Suppressor macrophage (primary cell): ENCODE measurements at regions not wholly inside any gene's neighbourhood (a gene's known extent, or its start where the extent isn't known, plus 50 kb on each side); places are given as distances from the start of the nearest gene placed in this dataset.

Experiments used
- DNase-seq, 4 experiments: peaks; one replicate each; pipeline ENCODE4 v3.0.0-alpha.2; 2020 to 2022

DNA sequence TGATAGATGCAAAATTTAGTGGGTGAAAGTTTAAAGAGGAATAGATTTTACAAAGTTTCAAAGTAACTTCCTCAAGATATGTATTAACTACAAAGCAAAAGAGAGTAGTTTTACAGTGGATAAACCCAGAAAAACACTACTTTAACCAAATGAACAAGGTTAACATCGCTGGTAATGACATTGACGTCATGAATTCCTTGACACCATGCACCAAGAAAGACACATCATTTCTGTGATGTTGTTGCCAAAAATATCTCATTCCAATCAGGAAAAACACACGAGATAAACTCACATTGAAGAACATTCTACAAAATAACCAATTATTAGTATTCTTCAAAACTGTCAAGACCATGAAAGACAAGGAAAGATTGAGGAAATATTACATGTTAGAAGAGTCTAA, 605.6 kb upstream of the SETBP1 start:
- DNase-seq, result no peak

DNA sequence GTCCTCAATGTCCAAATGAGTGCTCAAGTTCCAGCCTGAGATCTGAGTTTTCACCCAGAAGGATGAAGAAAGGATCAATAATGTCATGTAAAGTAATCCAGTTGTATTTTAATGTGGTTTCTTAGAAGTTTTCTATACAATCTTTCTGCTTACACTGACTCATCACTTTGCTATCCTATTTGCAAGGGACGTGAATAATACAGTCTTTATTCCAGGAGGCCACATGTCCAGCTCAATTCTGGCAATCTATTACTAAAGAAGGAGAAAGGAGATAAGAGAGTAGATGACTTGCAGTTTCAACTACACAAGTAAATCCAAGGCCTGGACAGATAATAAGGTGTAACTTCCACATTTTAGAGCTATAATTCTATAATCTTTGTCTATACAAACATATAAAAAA, 601.1 kb upstream of the SETBP1 start:
- no peak for DNase-seq

DNA sequence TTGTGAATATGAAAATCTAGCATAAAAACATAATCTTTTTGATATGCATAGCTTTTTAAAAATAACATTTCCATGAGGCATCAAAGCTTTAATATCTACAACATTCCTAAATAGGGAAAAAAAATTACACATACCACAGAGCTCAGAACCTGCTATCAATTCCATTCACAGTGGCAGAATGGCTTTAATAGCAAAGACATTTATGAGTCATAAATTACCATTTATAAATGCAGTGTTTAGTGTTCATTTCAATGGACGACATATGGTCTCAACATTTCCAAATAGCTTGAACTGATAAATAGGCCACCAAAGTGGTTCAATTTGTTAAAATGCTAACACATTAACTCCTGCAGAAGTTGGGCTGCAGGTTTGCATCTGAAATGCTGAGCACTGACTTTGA, 600.6 kb upstream of the SETBP1 start:
- DNase-seq, result no peak

DNA sequence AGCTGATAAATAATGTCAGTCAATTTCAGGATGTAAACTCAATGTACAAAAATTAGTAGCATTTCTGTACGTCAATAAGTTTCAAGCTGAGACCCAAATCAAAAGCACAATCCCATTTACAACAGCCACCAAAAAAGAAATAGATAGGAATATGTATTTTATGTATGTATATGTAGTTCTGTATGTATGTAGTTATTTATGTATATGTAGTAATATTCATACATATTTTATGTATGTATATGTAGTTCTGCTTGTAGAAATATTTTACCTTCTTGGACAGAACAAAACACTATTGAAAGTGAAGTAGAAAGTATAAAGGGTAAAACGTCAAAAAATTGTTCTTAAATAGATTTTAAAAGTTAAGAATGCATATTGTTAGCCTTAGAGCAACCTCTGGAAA, 591.0 kb upstream of the SETBP1 start:
- no peak for DNase-seq

DNA sequence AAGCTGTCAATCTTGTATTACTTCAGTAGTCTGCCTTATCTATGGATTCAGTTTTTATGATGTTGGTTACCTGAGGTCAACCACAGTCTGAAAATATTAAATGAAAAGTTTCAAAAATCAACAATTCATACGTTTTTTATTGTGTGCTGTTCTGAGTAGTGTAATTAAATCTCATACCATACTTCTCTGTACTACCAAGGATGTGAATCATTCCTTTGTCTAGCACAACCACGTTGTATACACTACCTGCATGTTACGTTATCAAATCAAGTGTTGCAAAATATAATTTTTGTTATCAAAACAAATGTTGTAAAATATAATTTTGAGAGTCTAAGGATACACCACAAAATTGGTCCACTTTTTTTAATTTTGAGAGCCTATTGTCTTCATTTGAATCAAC, 590.2 kb upstream of the SETBP1 start:
- no peak for DNase-seq

DNA sequence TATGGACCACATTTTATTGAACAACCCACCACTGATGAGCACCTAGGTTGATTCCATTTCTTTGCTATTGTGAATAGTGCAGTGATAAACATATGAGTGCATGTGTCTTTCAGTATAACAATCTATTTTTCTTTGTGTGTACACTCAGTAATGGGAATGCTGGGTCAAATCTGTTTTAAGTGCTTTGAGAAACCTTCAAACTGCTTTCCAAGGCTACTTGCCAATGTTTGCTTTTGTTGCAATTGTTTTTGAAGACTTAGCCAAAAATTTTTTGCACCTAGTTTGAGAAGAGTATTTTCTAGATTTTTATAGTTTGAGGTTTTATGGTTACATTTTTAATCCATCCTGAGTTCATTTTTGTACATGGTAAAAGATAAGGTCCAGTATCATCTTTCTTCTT, 587.4 kb upstream of the SETBP1 start:
- DNase-seq, result no peak

DNA sequence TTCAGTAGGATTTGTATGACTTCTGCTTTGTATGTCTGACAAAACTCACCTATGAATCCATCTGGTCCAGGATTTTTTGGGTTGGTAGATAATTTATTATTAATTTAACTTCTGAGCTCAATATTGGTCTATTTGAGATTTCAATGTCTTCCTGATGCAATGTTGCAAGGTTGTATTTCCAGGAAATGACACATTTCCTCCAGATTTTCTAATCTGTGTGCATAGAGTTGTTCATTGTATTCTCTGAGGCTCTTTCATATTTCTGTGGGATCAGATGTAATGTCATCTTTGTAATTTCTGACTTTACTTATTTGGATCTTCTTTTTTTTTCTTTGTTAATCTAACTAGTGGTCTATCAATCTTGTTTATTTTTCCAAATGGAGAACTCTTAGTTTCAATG, 584.7 kb upstream of the SETBP1 start:
- no peak for DNase-seq

DNA sequence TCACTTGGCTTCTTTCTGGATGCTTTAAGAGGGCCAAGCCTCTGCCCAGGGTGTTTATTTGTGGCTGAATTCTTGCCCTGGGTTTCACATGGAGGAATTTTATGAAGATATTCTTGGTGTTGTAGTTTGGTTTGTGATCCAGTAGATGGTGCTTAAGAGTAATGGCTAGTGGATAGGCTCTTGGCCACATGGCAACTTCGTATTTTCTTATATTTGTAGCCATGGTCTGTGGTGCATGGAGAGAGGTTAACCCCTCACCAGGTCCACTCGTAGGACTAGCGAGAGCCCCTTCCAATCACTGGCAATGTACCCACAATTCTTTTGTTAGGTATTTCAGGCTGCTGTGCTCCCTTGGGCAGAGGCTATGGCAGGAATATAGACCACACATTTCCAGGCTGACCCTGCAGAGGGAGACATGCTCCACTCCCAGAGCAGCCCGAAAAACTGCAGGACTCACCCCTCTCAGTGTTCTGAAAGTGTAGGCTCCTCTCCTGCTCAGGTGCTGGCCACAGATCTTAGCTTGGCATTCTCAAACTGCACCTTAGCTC, 582.1 kb upstream of the SETBP1 start:
- DNase-seq, result peak in 3 of 4 experiments; percentile 10 to 17 (median 13)

DNA sequence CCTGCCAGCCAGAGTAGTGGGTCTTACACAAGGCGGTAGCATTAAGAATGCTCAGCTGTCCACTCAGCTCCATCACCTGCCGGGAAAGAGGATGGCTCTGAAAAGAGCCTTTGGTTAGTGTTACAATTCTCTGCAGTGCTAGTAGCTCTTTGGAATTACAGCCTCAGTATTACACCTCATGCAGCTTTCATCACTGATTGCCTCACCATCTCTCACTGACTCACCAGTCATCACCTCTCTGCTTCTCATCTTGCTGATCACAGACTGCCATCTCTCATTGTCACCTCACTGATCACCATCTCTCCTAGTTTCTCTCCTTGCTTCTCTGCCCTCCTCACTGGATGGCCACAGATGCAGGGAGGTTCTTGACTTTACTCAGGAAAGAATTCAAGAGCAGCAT, 573.5 kb upstream of the SETBP1 start:
- no peak for DNase-seq

DNA sequence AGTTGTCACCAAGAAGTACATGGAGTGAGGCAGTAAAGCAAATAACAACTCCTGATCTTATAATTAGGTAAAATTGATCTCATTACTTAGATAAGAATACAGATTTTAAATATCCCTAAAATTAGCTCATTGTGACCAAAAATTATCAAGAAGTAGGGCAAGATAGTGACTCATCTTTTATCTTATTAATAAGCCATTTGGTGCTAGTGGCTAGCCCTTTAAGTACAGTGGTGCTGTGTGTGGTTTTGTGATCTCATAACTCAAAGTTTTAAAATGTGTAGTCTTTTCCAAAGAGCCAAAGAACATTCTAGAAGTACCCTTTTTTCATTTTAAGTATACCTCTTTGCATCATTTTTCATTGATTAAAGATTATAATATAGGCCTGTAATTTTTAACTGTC, 569.4 kb upstream of the SETBP1 start:
- no peak for DNase-seq

DNA sequence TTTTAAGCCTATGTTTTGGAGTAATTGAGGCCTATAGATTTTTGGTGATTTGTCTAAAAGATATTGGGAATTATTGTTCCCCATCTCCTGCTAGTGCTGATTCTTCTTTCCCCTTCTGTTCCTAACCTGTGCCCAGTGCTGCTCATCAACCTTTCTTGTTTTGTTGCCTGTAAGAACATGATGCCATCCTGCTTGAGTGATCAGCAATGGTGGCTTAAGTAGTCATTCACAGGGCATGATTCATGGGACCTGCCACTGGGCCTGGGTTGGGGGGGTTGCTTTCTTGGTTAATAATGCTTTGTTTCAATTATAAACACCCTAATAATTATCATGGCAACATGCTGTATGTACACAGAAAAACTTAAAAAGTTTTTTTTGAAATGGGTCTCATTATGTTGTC, 562.9 kb upstream of the SETBP1 start:
- no peak for DNase-seq

DNA sequence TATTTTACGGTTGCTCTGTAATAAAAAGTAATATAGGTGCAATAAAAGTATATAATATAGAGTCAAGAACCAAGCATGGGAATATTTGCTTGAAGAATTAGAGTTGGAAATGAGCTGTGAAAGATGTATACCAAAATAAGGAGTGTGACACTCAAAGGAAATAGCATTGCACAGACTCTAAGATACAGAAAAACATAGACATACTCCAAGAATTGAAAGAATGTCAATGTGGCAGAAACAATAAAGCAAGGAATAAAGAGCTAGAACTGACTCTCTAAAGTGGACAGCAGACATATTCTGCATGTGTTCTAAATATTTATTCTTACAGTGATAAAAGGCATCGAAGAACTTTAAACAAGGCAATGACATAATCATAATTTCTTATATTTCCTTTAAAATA, 561.1 kb upstream of the SETBP1 start:
- no peak for DNase-seq

DNA sequence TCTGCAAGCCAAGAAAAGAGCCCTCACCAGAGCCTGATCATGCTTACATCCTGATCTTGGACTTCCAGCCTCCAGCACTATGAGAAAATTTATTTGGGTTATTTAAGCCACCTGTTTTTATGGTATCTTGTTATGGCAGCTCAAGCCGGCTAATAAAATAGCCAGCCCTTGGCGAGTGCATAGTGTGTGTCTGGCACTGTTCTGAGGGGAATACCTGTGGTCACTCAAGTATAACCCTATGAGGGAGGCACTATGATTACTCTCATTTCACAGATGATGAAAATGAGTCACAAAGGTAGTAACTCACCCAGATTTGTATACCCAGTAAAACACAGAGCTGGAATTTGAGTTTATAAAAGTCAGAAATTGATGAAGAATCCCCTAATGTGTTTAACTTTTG, 556.9 kb upstream of the SETBP1 start:
- no peak for DNase-seq

DNA sequence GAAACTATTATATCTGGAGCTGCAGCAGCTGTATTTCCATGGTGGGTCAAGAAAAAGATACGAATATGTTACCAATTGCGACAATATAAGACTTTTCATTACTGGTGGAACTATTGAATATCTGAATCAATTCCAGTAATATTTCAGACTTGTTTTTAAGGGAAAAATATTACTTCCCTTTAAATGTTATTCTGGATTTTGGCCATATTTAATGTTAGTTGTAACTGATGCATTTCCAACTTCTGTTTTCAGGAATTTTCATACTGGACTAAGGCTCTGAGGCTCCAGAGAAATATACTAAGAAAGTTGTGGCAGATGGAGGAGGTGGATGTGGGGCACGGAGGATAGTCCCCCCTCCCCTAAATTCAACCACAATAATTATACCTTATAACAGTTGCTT, 555.2 kb upstream of the SETBP1 start:
- no peak for DNase-seq

DNA sequence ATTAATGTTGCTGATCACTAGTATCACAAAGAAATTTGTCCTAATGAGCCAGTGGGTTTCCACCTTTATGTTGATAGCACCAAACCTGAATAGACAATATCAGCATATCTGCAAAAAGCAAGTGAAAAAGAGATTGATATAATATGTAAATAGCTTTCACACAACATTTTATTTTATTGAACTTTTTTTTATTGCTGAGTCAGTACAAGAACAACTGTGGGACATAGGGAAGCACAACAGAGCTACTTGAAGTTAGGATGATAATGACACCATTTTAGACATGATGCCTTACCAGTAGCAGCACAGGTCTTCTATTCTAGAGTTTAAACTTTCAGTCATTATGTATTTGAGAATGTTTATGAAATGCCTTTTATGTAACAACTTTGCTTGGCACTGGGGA, 554.1 kb upstream of the SETBP1 start:
- DNase-seq, result no peak

DNA sequence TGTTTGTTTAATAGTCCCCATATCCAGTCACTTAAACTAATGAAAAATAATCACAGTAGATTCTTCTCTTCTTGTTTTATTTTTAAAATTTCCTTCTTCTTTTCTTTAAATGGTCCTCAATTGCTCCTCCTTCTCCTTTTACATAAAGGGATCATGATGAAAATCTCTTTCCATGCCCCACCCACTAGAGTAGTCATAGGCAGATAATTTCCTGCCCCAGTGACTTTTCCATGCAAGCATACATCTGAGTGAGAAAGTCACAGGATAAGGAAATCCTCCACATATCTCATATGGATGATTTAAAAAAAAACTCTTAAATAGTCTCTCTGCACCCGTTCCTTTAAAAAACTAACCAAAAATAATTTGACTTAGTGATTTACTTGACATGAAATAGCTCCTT, 552.3 kb upstream of the SETBP1 start:
- DNase-seq, result peak in 2 of 4 experiments; percentile 6 to 10

DNA sequence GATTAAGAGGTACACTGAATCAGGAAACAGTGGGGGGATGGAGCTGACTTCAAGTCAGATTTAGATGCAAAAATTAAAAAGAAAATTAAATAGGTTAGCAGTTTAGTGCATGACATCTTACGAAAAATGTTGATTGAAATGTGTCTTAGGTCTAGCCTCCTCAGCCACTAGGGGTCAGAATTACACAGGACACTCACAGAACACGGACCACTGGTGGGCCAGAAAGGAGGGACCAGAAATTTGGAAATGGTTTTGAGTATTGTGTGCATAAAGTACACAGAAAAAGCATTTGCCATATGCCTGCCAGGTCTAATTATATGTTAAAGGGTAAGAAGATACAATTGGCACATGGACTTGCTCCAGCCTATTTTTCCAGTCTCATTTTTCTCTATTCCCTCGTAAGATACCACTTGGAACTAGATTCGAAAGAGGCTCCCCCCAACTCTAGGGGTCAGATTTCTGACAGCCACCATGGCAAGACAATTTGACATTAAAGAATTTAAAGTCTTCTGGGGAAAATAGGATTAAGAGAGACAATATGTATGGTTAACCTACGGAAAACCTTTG, 550.2 kb upstream of the SETBP1 start:
- DNase-seq, result peak in 3 of 4 experiments; percentile 6 to 37 (median 21)

DNA sequence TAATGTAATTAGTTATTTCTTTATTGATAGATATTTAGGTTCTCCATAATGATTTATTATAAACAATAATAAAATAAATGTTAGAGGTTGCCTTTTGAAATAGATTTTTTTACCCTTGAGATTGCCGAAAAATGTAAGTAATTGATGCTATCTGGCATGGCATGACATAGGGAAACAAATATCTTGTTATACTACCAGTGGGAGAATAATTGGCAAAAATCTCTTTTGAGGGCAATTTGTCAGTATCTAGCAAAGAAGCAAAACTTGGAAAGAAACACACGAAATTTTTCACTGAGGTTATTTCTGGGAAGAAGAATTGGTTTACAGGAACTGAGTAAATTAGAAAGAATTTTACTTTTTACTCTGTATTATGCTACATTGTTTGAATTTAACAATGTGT, 547.2 kb upstream of the SETBP1 start:
- DNase-seq, result no peak

DNA sequence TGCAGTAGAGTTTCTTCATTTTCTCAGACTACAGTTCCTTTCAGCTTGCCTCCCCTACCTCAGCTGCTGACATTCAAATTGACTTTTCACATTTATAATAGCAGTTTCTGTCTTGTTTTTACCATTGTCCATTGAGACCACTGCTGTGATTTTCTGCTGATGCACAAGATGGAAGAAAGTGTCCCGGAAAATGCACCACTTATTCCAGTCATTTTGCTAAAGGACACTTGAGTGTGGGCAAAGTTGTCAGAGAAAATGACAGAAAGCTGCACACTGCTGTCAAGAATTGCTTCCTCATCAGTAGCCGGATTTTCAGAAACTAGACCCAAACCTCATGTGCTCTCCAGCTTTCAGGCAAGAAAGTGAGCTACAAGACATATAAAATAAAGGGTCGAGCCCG, 546.2 kb upstream of the SETBP1 start:
- no peak for DNase-seq

DNA sequence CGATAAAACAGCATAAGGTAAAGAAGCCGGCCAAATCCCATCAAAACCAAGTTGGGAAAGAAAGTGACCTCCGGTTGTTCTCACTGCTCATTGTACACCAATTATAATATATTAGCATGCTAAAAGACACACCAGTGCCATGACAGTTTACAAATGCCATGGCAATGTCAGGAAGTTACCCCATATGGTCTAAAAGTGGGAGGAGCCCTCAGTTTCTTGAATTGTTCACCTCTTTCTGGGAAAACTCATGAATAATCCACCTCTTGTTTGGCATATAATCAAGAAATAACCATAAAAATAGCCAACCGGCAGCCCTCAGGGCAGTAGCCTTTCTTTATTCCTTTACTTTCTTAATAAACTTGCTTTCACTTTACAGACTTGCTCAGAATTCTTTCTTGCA, 544.9 kb upstream of the SETBP1 start:
- no peak for DNase-seq

DNA sequence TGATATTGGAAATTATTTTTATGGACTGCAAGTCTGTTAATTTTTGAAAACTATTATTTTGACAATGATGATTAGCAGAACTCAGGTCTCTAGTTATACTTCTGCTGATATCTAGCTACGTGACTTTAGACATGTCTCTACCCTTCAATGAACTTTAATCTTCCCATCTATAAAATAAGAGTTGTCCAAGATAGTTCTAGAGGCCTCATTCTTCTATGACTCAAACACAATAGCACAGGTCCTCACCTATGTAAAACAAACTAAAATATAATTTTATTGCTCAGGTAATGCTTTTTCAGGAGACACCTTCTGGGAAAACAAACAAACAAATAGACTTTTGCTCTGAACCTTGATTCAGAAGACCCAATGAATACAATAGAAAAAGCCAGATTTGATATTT, 544.4 kb upstream of the SETBP1 start:
- DNase-seq, result no peak

DNA sequence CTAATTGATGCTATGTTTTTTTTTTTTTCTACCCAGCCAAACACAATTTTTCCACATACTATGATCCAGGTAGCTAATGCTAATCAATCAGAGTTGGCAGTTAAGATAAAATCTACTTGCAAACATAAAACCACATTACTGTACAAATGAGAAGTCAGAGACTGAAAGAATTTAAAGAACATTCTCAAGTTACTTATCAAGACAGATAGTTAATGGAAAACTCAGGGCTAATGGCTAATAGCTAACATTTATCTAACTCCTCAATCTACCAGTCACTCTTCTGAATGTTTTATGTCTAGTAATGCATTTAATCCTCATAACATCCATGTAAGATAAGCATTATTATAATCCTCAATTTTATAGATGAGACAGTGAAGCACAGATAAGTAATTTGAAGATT, 537.6 kb upstream of the SETBP1 start:
- no peak for DNase-seq

DNA sequence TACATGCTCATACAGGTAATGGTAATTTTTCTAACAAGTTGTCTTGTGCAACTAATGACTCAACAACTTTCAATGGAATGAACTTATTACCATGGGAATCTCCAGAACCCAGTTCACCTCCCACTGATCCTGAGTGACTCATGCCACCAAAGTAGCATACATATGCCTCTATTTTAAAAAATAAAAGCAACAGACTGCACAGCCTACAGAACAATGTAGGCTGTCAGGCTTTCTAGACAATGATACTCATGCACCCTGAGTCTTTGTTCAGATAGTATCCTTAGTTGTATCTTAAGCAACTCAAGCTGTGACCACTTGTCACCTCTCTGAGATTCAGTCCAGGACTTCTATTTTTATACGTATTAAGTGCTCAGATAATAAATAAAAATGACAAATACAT, 531.0 kb upstream of the SETBP1 start:
- peak in 1 of 4 experiments; percentile 4 for DNase-seq

DNA sequence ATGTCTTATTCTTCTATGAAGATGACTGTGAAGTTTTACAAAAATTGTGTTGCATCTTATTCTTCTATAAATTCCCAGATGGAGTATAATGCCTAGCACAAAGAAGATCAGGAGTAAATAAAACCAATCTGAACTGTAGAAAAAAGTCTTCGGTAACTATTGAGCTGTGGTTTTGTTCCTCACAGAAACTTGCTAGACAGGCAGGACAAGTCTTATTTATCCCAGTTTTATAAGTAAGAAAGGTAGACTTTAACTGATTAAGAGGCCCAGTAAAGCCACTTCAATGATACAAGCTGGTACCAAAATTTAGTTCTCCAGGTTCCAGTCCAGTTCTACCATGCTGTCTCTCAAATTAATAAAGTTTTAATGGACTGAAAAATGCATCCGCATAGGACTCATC, 526.7 kb upstream of the SETBP1 start:
- DNase-seq, result no peak

DNA sequence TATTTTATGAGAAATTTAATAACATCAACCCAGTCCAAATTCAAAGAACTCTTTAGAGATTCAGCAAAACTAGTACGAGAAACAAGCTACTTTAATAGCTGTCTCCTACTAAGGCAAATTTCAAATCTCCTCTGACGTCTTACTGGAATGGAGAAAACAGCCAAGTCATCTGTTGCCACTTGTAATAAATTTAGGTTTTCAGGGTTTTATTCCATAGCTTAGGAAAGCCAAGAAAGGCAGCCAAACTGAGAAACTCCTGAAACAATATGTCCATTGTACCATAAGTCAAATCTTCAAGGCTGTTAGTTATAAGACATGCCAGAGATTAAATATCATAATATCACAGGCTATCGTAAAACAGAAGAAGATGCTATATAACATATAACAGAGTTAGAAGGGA, 524.6 kb upstream of the SETBP1 start:
- DNase-seq, result no peak
